SK-N-SH (cell line): ENCODE measurements at regions not wholly inside any gene's neighbourhood (a gene's known extent, or its start where the extent isn't known, plus 50 kb on each side); places are given as distances from the start of the nearest gene placed in this dataset.

Source experiments
- CTCF ChIA-PET: fragments of 300-600, 350-600 bp; formaldehyde crosslinking; extraction: SDS; loops from one replicate; lab custom pipeline; 2021; lab: Yijun Ruan, JAX
- POLR2A ChIA-PET: fragments of 350-600 bp; sonication (Branson Sonifier 250); formaldehyde crosslinking; extraction: SDS; loops from one replicate; lab custom pipeline; 2020; ENCODE audit warnings: antibody characterized with exemption, inconsistent platforms; lab: Yijun Ruan, JAX
- DNase-seq: peaks from one replicate; pipeline ENCODE4 v3.0.0; 2012
- H2AFZ ChIP-seq: fragments of 200-600 bp; sonication (generic); 2 replicates; pipeline ENCODE4 v1.8.1; 2016; ENCODE audit warnings: antibody characterized with exemption, mild to moderate bottlenecking, low read depth
- H3F3A ChIP-seq: fragments of 200-600 bp; sonication (generic); replicated peaks from 2 replicates; pipeline ENCODE3; 2016; ENCODE audit warnings: antibody characterized with exemption, mild to moderate bottlenecking; ENCODE audit not compliant: insufficient read depth
- H3K27ac ChIP-seq, 2 experiments: fragments of 200-500 bp in 1 of 2; fragments of 200-600 bp in 1 of 2; sonication (Bioruptor generic) in 1 of 2; sonication (generic), shearing (Covaris generic) in 1 of 2; 2 replicates each; pipeline versions ENCODE4 v1.5.1 to v1.6.1; 2014 to 2016; ENCODE audit warnings: low read depth in 2 of 2, inconsistent platforms in 1 of 2, low read length in 1 of 2, mild to moderate bottlenecking in 1 of 2, mixed read lengths in 1 of 2
- H3K27me3 ChIP-seq: fragments of 200-600 bp; sonication (generic), shearing (Covaris generic); 2 replicates; pipeline ENCODE4 v1.6.1; 2016; ENCODE audit warnings: mixed run types; ENCODE audit not compliant: insufficient read depth
- H3K36me3 ChIP-seq, 2 experiments: fragments of 200-500 bp in 1 of 2; fragments of 200-600 bp in 1 of 2; sonication (Bioruptor generic) in 1 of 2; sonication (generic) in 1 of 2; replicated peaks in 1 of 2; 2 replicates each; pipeline versions ENCODE3 to v1.5.1; 2014 to 2016; ENCODE audit warnings: low read length in 1 of 2, mild to moderate bottlenecking in 1 of 2; ENCODE audit not compliant: insufficient read depth in 2 of 2, control insufficient read depth in 1 of 2
- H3K4me1 ChIP-seq, 2 experiments: fragments of 200-500 bp in 1 of 2; fragments of 200-600 bp in 1 of 2; sonication (Bioruptor generic) in 1 of 2; sonication (generic), shearing (Covaris generic) in 1 of 2; 2 replicates each; pipeline versions ENCODE4 v1.5.1 to v1.6.1; 2014 to 2016; ENCODE audit warnings: low read depth in 1 of 2, low read length in 1 of 2, mixed run types in 1 of 2; ENCODE audit not compliant: insufficient read depth in 2 of 2, control insufficient read depth in 1 of 2
- H3K4me2 ChIP-seq: fragments of 200-600 bp; sonication (generic), shearing (Covaris generic); 2 replicates; pipeline ENCODE4 v1.6.1; 2017; ENCODE audit warnings: mixed run types
- H3K4me3 ChIP-seq, 2 experiments: fragments of 200-500 bp in 1 of 2; fragments of 200-600 bp in 1 of 2; sonication (Bioruptor generic) in 1 of 2; sonication (generic), shearing (Covaris generic) in 1 of 2; 2 replicates each; pipeline versions ENCODE4 v1.5.1 to v1.8.1; 2014 to 2016; ENCODE audit warnings: low read depth in 2 of 2, inconsistent platforms in 1 of 2, low read length in 1 of 2, mild to moderate bottlenecking in 1 of 2, mixed read lengths in 1 of 2, moderate library complexity in 1 of 2
- H3K79me2 ChIP-seq: fragments of 200-600 bp; sonication (generic); 2 replicates; pipeline ENCODE4 v1.8.1; 2017; ENCODE audit warnings: mild to moderate bottlenecking; ENCODE audit not compliant: insufficient read depth
- H3K9ac ChIP-seq: fragments of 200-600 bp; sonication (generic); 2 replicates; pipeline ENCODE4 v1.6.1; 2017; ENCODE audit warnings: mixed run types
- H3K9me2 ChIP-seq: fragments of 200-600 bp; sonication (generic); 2 replicates; pipeline ENCODE4 v1.6.1; 2017; ENCODE audit warnings: mixed run types
- H3K9me3 ChIP-seq: fragments of 200-600 bp; sonication (generic); 2 replicates; pipeline ENCODE4 v1.6.1; 2017; ENCODE audit warnings: mixed run types, mild to moderate bottlenecking, moderate library complexity
- H4K20me1 ChIP-seq: fragments of 200-600 bp; sonication (generic); 2 replicates; pipeline ENCODE4 v1.6.1; 2017; ENCODE audit warnings: mild to moderate bottlenecking, mixed run types; ENCODE audit not compliant: insufficient read depth
- EP300 ChIP-seq, 2 experiments: IDR thresholded peaks; 2 replicates each; pipeline versions ENCODE4 v1.4.0 to v1.6.1; 2012; ENCODE audit warnings: borderline replicate concordance in 1 of 2, low read depth in 1 of 2, low read length in 1 of 2
- EZH2phosphoT487 ChIP-seq: fragments of 200-600 bp; sonication (generic); IDR thresholded peaks from 2 replicates; pipeline ENCODE4 v1.6.1; 2017; ENCODE audit warnings: low read depth, mixed run types, mild to moderate bottlenecking, antibody characterized with exemption, moderate library complexity, borderline replicate concordance
- FOSL2 ChIP-seq: IDR thresholded peaks from 2 replicates; pipeline ENCODE4 v1.4.0; 2012; ENCODE audit warnings: low read depth, mild to moderate bottlenecking, moderate library complexity, borderline replicate concordance
- FOXJ3 ChIP-seq: sonication (generic); formaldehyde crosslinking; IDR thresholded peaks from 2 replicates; pipeline ENCODE4 v1.5.1; 2020; ENCODE audit warnings: mild to moderate bottlenecking, missing genetic modification reagents
- MEF2A ChIP-seq: IDR thresholded peaks from 2 replicates; pipeline ENCODE4 v1.4.0; 2012; ENCODE audit warnings: low read depth, borderline replicate concordance
- MXI1 ChIP-seq: IDR thresholded peaks from 2 replicates; pipeline ENCODE4 v1.6.1; 2012; ENCODE audit warnings: mild to moderate bottlenecking, low read depth, low read length, improper control_type of control experiment
- NRF1 ChIP-seq: IDR thresholded peaks from 2 replicates; pipeline ENCODE4 v1.6.1; 2012; ENCODE audit warnings: low read depth, mild to moderate bottlenecking, low read length
- POLR2AphosphoS5 ChIP-seq: IDR thresholded peaks from 2 replicates; pipeline ENCODE4 v1.6.1; 2012; ENCODE audit warnings: low read depth, low read length
- RXRA ChIP-seq: IDR thresholded peaks from 2 replicates; pipeline ENCODE4 v1.4.0; 2012; ENCODE audit warnings: low read depth, mild to moderate bottlenecking, borderline replicate concordance
- SIN3A ChIP-seq: IDR thresholded peaks from 2 replicates; pipeline ENCODE4 v1.6.1; 2012; ENCODE audit warnings: low read depth, mild to moderate bottlenecking, low read length, moderate library complexity, borderline replicate concordance
- TAF1 ChIP-seq: IDR thresholded peaks from 2 replicates; pipeline ENCODE4 v1.6.1; 2012; ENCODE audit warnings: low read depth, mild to moderate bottlenecking, low read length, moderate library complexity, borderline replicate concordance
- TCF12 ChIP-seq: IDR thresholded peaks from 2 replicates; pipeline ENCODE4 v1.4.0; 2012
- WGBS: methylation state at CpG from one replicate; pipeline ENCODE4 v1.1.6; 2017; ENCODE audit warnings: low lambda C conversion rate; 5-methylcytosine and 5-hydroxymethylcytosine counted together
- TF ChIP-seq, protein P1 (sequence below): IDR thresholded peaks from 2 replicates; pipeline ENCODE4 v1.4.0; 2012; ENCODE audit warnings: low read depth, borderline replicate concordance
- TF ChIP-seq, protein P2 (sequence below): fragments of 200-600 bp; sonication (generic); IDR thresholded peaks from 2 replicates; pipeline ENCODE4 v1.6.1; 2017; ENCODE audit warnings: antibody characterized with exemption, mild to moderate bottlenecking, moderate library complexity

DNA sequence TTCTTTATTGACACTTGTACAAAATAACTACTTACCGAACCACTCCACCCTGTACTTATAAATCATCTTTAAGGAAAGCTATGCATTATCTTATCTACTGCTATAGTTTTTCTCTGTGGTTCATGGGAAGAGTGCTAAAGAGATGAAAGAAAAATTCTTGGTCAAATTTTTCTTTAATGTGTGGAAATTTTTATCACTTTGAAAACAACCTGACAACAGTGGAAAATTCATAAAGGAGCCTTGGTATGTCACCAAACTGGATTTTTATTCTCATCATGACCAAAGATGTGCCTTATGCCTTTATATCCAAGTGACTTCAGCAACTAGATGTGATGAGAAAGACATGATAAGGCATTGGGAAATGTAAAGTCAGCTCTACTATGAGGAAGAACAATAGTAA is 67.2 kb upstream of the SPP1 start:
- peaks cover 0 to 5% of the 10 kb centered on the region in 2 experiments; a peak in 2 of 4 replicates for H3K4me1 ChIP-seq
- H4K20me1 ChIP-seq = no peaks in the 10 kb centered on the region
- H3K9me2 ChIP-seq = no peaks in the 10 kb centered on the region
- H3K4me2 ChIP-seq = no peak overlapping the region
- no peaks in the 10 kb centered on the region for H3K36me3 ChIP-seq
- no peaks in the 10 kb centered on the region for H3K79me2 ChIP-seq
- TF ChIP-seq SIN3A = no peak
- no peak for TF ChIP-seq TAF1
- no peak for TF ChIP-seq EZH2phosphoT487
- TF ChIP-seq, protein P1, sequence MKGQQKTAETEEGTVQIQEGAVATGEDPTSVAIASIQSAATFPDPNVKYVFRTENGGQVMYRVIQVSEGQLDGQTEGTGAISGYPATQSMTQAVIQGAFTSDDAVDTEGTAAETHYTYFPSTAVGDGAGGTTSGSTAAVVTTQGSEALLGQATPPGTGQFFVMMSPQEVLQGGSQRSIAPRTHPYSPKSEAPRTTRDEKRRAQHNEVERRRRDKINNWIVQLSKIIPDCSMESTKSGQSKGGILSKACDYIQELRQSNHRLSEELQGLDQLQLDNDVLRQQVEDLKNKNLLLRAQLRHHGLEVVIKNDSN = no peak
- no peak for TF ChIP-seq MXI1
- TF ChIP-seq POLR2AphosphoS5 = no peak
- TF ChIP-seq MEF2A = no peak
- TF ChIP-seq FOSL2 = no peak
- no peak for TF ChIP-seq TCF12
- no peak for TF ChIP-seq NRF1
- no peak for TF ChIP-seq RXRA
- no peak for TF ChIP-seq FOXJ3 (CRISPR knock-in tag)
- TF ChIP-seq, protein P2, sequence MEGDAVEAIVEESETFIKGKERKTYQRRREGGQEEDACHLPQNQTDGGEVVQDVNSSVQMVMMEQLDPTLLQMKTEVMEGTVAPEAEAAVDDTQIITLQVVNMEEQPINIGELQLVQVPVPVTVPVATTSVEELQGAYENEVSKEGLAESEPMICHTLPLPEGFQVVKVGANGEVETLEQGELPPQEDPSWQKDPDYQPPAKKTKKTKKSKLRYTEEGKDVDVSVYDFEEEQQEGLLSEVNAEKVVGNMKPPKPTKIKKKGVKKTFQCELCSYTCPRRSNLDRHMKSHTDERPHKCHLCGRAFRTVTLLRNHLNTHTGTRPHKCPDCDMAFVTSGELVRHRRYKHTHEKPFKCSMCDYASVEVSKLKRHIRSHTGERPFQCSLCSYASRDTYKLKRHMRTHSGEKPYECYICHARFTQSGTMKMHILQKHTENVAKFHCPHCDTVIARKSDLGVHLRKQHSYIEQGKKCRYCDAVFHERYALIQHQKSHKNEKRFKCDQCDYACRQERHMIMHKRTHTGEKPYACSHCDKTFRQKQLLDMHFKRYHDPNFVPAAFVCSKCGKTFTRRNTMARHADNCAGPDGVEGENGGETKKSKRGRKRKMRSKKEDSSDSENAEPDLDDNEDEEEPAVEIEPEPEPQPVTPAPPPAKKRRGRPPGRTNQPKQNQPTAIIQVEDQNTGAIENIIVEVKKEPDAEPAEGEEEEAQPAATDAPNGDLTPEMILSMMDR = no peak
- TF ChIP-seq EP300 (IDR thresholded peaks at IDR 0.05; ENCODE audit: borderline replicate concordance in 1 of 2, low read depth in 1 of 2, low read length in 1 of 2) = no peak
- no peaks in the 10 kb centered on the region for H3K27me3 ChIP-seq
- H3K27ac ChIP-seq = no peak overlapping the region
- no peaks in the 10 kb centered on the region for H3F3A ChIP-seq
- H3K9me3 ChIP-seq = no peaks in the 10 kb centered on the region
- no peak overlapping the region for H2AFZ ChIP-seq
- no peak for DNase-seq
- WGBS = 91% methylated on average over 1 of the region's 1 CpG
- H3K4me3 ChIP-seq = no peak overlapping the region
- no peak overlapping the region for H3K9ac ChIP-seq
- ChIA-PET CTCF (interaction anchor here (1.2 kb wide), 1 partner anchor 55 kb away, joined by 3 read pairs; no protein-coding TSS in a partner anchor), POLR2A (no interaction called here)

DNA sequence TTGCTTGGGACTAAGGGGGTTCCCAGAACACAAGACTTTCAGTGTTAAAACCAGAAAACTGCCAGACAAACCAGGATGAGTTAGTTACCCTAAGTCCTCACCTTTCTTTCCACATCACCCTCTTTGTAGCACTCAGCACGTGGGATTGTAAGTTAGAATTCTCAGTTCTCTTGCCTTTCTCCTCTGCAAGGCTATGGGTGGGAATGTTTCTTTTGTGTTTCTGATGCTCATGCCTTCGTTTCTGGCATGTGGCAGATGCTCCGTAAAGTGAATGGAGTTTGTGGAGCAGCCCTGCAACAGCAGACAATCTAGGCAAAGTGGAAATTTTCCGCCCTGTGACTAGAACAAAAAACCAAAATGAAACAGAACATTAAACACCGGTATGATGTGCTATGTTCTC is 64.7 kb upstream of the SPP1 start:
- CTCF ChIA-PET = no interaction called here
- 69% methylated on average over 5 of the region's 5 CpGs for WGBS

More for the DNA sequence above, 64.7 kb upstream of the SPP1 start:
- Histone ChIP-seq H3K36me3 (no peaks in the 10 kb centered on the region), H3K27ac (no peak overlapping the region), H3F3A (no peaks in the 10 kb centered on the region), H2AFZ (no peak overlapping the region), H3K4me2 (no peak overlapping the region), H3K9me3 (no peaks in the 10 kb centered on the region), H3K27me3 (no peaks in the 10 kb centered on the region), H3K9ac (no peak overlapping the region), H3K4me1 (no peaks in the 10 kb centered on the region; a peak in 1 of 4 replicates), H3K9me2 (no peaks in the 10 kb centered on the region)
- POLR2A ChIA-PET = no interaction called here
- no peak for DNase-seq
- TF ChIP-seq EP300 (IDR thresholded peaks at IDR 0.05; ENCODE audit: borderline replicate concordance in 1 of 2, low read depth in 1 of 2, low read length in 1 of 2) (no peak), TCF12 (no peak)
- TF ChIP-seq, all 33 proteins: peak for 0
- H3K4me3 ChIP-seq = no peak overlapping the region
- no peaks in the 10 kb centered on the region for H4K20me1 ChIP-seq
- no peaks in the 10 kb centered on the region for H3K79me2 ChIP-seq
